ENCODE measurements at regions not wholly inside any gene's neighbourhood (a gene's known extent, or its start where the extent isn't known, plus 50 kb on each side); places are given as distances from the start of the nearest gene placed in this dataset.

DNA sequence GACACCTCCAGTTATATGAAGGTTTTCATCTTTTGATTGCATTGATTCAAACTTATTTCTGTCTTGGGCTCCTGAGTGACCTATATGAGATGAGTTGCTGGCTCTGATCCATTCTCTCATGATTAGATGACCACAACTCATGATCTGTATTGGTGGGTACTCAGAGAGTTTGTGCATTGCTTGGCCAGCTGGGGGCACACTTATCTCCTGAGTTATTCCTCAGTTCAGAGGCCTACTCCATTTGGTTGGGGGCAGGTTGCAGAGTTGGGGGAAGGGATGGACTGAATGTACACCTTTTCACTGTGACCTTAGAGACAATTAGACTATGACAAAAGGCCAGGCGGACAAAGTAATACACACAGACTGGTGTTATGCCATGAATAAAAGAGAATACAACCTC is 166.2 kb upstream of the SEMA6D start:
- no peak for FAIRE-seq

GRCh38 chr15:47551546-47551945 is 165.8 kb upstream of the SEMA6D start:
- no peaks in the 10 kb centered on the region for H3K9me3 ChIP-seq (ENCODE audit: control insufficient read depth in 2 of 3, insufficient read depth in 1 of 3, low read length in 3 of 3)
- TF ChIP-seq CTCF (IDR thresholded peaks at IDR 0.05; ENCODE audit: borderline replicate concordance, extremely low read depth, insufficient read depth) = no peak
- no peaks in the 10 kb centered on the region for H3K4me1 ChIP-seq (ENCODE audit: control insufficient read depth in 2 of 3, insufficient read depth in 2 of 3, low read depth in 1 of 3, low read length in 3 of 3)
- DNase-seq (no peak), FAIRE-seq (no peak)
- intact Hi-C loops (cut with DNase I) = no loop called here
- no peak overlapping the region for H3K4me3 ChIP-seq (ENCODE audit: low read length in 3 of 3)
- H3K9ac ChIP-seq (ENCODE audit: low read length in 3 of 3) = no peak overlapping the region
- H3K36me3 ChIP-seq (ENCODE audit: control insufficient read depth in 2 of 3, insufficient read depth in 3 of 3, low read length in 3 of 3) = no peaks in the 10 kb centered on the region
- no peak overlapping the region for H3K27ac ChIP-seq (ENCODE audit: low read depth in 2 of 2, low read length in 2 of 2)
- H3K27me3 ChIP-seq (ENCODE audit: control insufficient read depth, insufficient read depth, low read length) = no peaks in the 10 kb centered on the region

More for the DNA sequence above, 166.2 kb upstream of the SEMA6D start:
- H3K9me3 ChIP-seq (ENCODE audit: control insufficient read depth in 2 of 3, insufficient read depth in 1 of 3, low read length in 3 of 3) = no peaks in the 10 kb centered on the region
- no peak for TF ChIP-seq CTCF (IDR thresholded peaks at IDR 0.05; ENCODE audit: borderline replicate concordance, extremely low read depth, insufficient read depth)
- no peaks in the 10 kb centered on the region for H3K36me3 ChIP-seq (ENCODE audit: control insufficient read depth in 2 of 3, insufficient read depth in 3 of 3, low read length in 3 of 3)
- H3K4me1 ChIP-seq (ENCODE audit: control insufficient read depth in 2 of 3, insufficient read depth in 2 of 3, low read depth in 1 of 3, low read length in 3 of 3) = no peaks in the 10 kb centered on the region
- no peaks in the 10 kb centered on the region for H3K27me3 ChIP-seq (ENCODE audit: control insufficient read depth, insufficient read depth, low read length)
- no peak overlapping the region for H3K4me3 ChIP-seq (ENCODE audit: low read length in 3 of 3)
- no peak for DNase-seq
- intact Hi-C loops (cut with DNase I) = no loop called here
- H3K27ac ChIP-seq (ENCODE audit: low read depth in 2 of 2, low read length in 2 of 2) = no peak overlapping the region
- H3K9ac ChIP-seq (ENCODE audit: low read length in 3 of 3) = no peak overlapping the region

DNA sequence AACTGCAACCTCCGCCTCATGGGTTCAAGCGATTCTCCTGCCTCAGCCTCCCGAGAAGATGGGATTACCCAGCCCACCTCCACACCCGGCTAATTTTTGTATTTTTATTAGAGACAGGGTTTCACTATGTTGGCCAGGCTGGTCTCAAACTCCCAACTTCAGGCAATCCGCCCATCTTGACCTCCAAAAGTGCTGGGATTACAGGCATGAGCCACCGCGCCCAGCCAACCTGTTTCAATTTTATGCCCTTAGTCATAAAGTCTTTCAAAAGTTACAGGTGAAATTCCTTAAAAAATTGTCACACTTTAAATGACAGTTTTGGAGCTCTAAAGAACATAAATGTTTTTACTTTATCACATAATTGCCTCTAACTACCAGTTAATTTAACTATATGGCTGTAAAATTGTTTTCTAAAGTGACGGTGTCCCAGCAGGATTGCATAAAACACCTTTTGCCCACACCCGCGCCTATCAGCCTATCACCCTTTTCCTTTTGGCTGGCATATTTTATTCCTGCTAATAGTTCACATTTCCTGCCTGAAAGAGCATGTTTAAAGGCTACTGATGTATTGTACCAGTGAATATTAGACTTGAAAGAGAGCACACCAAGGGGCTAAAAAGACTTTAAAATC is 164.2 kb upstream of the SEMA6D start:
- intact Hi-C loops (cut with DNase I) = no loop called here
- H3K27ac ChIP-seq (ENCODE audit: low read depth in 2 of 2, low read length in 2 of 2) = no peak overlapping the region
- no peak for TF ChIP-seq CTCF (IDR thresholded peaks at IDR 0.05; ENCODE audit: borderline replicate concordance, extremely low read depth, insufficient read depth)

GRCh38 chr15:47553947-47554346 is 163.4 kb upstream of the SEMA6D start:
- DNase-seq = no peak
- TF ChIP-seq CTCF (IDR thresholded peaks at IDR 0.05; ENCODE audit: borderline replicate concordance, extremely low read depth, insufficient read depth) = no peak
- Histone ChIP-seq H3K9ac (ENCODE audit: low read length in 3 of 3) (no peak overlapping the region), H3K4me1 (ENCODE audit: control insufficient read depth in 2 of 3, insufficient read depth in 2 of 3, low read depth in 1 of 3, low read length in 3 of 3) (no peaks in the 10 kb centered on the region), H3K9me3 (ENCODE audit: control insufficient read depth in 2 of 3, insufficient read depth in 1 of 3, low read length in 3 of 3) (no peaks in the 10 kb centered on the region), H3K27me3 (ENCODE audit: control insufficient read depth, insufficient read depth, low read length) (no peaks in the 10 kb centered on the region), H3K4me3 (ENCODE audit: low read length in 3 of 3) (no peak overlapping the region), H3K36me3 (ENCODE audit: control insufficient read depth in 2 of 3, insufficient read depth in 3 of 3, low read length in 3 of 3) (no peaks in the 10 kb centered on the region), H3K27ac (ENCODE audit: low read depth in 2 of 2, low read length in 2 of 2) (no peak overlapping the region)
- no peak for FAIRE-seq
- intact Hi-C loops (cut with DNase I) = no loop called here

More for the DNA sequence above, 164.2 kb upstream of the SEMA6D start:
- FAIRE-seq (no peak), DNase-seq (no peak)
- Histone ChIP-seq H3K9ac (ENCODE audit: low read length in 3 of 3) (no peak overlapping the region), H3K4me1 (ENCODE audit: control insufficient read depth in 2 of 3, insufficient read depth in 2 of 3, low read depth in 1 of 3, low read length in 3 of 3) (no peaks in the 10 kb centered on the region), H3K36me3 (ENCODE audit: control insufficient read depth in 2 of 3, insufficient read depth in 3 of 3, low read length in 3 of 3) (no peaks in the 10 kb centered on the region), H3K4me3 (ENCODE audit: low read length in 3 of 3) (no peak overlapping the region), H3K9me3 (ENCODE audit: control insufficient read depth in 2 of 3, insufficient read depth in 1 of 3, low read length in 3 of 3) (no peaks in the 10 kb centered on the region), H3K27me3 (ENCODE audit: control insufficient read depth, insufficient read depth, low read length) (no peaks in the 10 kb centered on the region)
